ENCODE measurements at regions not wholly inside any gene's neighbourhood (a gene's known extent, or its start where the extent isn't known, plus 50 kb on each side); places are given as distances from the start of the nearest gene placed in this dataset.

DNA sequence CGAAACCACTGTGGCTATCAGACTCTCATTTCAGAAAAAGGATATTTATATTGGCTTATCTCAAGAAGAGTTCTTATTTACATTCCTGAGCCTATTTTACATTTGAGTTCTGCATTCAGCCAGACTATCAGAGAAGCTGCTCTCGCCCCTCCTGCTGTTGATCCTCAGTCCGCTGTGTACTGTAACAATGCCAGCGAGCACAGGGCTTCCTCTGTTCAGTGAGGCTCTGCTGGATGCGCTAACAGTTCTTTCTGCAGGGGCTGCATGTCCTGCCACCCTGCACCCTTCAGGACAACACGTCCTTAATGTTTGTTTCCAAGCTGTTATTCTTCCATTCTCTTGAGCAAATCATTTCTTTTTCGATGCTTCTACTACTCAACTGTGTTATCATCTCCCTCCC, 463.7 kb upstream of the SGCG start:
- DNase-seq (ENCODE audit: low spot score) (no peak), FAIRE-seq (no peak)

GRCh38 chr13:22726726-22727125, 454.1 kb upstream of the SGCG start:
- FAIRE-seq (no peak), DNase-seq (ENCODE audit: low spot score) (no peak)

GRCh38 chr13:22735011-22735995, 445.5 kb upstream of the SGCG start:
- FAIRE-seq (no peak), DNase-seq (ENCODE audit: low spot score) (no peak)

DNA sequence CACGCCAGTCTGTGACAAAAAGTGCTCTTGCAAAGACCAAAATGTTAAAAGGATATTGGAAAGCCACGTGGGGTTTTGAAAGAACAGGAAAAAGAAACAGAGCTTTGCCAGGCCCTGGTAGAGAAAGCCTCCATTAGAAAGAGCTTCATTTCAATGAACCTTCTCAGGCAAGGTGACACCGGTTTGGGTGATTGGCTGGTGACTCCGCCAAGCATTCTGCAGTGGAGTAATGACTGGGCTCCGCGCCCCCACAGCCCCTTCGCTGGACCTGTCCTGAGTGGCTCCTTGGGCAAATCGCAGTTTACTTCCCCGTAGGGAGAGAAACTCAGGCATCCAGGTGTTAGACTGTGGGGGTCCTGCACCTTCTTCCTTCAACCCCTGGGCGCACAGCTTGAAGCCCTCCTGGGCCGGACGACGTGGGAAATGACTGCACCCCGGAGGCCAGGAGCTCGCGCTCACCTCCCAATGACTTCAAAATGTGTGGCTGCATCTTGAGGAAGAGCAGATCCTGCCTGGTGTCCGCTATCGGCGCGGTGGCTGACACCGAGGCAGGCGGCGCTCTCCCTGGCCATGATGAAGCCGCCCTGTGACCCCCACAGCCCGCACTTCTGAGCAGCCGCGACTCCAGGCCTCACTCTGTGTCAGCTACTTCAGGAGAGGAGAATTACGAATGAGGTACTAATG, 444.6 kb upstream of the SGCG start:
- FAIRE-seq (no peak), DNase-seq (ENCODE audit: low spot score) (no peak)

DNA sequence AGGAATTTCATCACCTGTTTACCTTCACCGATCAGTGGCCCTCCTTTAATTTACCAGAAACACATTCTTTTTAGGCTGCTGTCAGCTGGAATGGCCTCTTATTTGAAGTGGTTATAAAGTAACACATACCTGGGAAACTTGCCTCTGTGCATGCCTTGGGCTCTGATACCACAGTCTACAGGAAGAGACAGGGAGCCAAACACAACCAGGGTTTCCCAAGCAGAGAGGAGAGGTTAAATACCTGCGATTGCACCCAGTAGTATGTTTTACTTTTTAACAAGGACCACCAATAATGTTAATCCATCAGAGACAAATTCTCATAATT, 444.0 kb upstream of the SGCG start:
- no peak for FAIRE-seq
- no peak for DNase-seq (ENCODE audit: low spot score)

DNA sequence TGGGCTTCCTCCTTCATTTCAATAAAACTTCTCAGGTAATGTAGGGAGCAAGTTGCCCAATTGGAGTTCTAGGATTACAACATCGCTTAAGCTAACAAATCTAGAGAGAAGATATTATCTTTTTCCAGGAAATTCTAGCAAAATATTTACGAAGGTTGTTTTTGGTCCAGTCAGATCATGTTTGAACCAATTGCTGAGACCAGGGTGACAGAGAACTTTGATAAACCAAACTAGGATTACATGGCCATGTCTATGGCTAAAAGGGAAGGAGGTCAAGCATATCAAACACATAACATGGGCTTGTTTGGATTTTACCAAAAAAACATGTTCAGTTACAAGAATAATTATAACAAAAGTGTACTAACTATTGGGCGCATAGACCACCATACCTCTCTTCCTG, 442.4 kb upstream of the SGCG start:
- FAIRE-seq (no peak), DNase-seq (ENCODE audit: low spot score) (no peak)

DNA sequence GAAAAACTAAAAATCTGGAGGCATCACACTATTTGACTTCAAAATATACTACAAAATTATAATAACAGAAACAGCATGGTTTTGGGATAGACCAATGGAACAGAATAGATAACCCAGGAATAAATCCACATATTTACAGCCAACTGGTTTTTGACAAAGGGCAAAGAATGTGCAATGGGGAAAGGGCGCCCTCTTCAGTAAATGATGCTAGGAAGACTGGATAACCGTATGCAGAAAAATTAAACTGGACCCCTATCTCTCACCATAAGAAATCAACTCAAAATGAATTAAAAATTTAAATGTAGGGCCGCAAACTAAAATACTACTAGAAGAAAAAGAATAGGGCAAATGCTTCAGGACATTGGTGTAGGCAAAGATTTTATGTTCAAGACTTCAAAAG, 440.5 kb upstream of the SGCG start:
- DNase-seq (ENCODE audit: low spot score) (no peak), FAIRE-seq (no peak)

DNA sequence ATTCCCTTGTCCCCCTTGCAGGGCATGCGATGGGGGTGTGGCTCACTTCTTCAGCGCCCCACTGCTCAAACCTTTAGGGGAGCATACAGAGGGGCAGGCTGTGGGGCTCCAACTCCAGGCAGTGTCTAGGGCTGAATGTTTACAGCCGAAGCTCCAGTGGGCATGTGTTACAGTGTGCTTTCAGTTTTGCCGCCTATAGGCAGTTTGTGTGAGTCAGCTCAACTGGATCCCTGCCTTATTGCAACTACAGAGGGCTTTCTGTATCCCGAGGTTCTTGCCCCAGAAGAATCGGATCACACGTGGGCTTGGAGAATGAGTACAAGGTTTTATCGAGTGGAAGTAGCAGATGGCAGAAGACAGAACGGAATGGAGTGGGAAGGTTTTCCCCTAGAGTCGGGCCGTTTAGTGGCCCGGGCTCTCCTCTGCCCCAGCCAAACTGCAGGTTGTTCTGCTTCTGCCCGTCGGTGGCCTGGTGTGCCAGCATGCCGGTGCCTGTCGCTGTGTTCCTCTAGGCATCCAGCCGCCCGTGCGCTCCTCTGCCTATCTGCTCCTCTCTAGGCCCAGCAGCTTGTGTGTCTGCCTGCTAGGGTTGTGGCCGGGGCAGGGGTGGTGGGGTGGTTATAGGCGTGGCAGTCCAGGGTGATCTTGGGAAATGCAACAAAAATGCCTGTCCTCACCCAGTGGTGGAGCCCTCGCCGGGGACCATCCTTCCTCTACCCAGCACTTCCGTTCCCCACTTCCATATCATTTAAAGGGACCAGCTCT, 435.9 kb upstream of the SGCG start:
- DNase-seq (ENCODE audit: low spot score) (no peak), FAIRE-seq (no peak)

- no peak for DNase-seq (ENCODE audit: low spot score)
- FAIRE-seq = no peak
Measured at GRCh38 chr13:22748866-22749577, 431.8 kb upstream of the SGCG start.

- no peak for DNase-seq (ENCODE audit: low spot score)
- no peak for FAIRE-seq
Measured at GRCh38 chr13:22749626-22750025, 431.2 kb upstream of the SGCG start.

- FAIRE-seq (no peak), DNase-seq (ENCODE audit: low spot score) (no peak)
Measured at GRCh38 chr13:22757530-22758120, 423.2 kb upstream of the SGCG start.

DNA sequence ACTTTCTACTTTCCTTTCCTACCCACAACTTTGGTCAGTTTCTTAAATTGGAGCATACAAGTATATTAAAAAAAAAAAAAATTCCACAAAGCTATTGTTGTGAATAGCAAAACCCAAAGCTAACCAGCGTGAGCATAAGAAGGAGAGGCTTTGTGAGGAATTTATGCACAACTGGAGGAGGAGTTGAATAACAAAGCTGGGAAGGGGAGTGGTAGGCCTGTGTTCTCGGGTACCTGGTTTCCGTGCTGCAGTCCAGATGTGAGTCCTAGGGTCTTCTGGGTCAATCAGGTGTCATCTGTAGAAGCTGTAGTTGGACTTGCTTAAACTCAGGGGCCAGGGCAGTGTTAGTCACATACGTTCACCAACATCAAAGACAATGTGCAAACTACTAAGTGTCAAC, 422.5 kb upstream of the SGCG start:
- DNase-seq (ENCODE audit: low spot score) (no peak), FAIRE-seq (no peak)

DNA sequence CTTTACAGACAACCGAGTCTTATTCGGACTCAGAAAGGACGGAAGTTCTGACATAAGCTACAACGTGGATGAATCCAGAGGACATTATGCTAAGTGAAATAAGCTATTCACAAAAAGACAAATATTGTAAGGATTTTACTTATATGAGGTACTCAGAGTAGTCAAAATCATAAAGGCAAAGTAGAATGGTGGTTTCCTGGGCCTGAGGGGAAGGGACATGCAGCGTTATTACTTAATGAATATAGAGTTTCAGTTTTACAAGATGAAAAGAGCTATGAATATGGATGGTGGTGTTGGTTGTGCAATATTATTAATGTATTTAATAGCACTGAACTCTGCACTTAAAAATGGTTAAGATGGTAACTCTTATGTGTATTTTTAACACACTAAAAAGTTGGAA, 419.1 kb upstream of the SGCG start:
- FAIRE-seq = no peak
- no peak for DNase-seq (ENCODE audit: low spot score)

DNA sequence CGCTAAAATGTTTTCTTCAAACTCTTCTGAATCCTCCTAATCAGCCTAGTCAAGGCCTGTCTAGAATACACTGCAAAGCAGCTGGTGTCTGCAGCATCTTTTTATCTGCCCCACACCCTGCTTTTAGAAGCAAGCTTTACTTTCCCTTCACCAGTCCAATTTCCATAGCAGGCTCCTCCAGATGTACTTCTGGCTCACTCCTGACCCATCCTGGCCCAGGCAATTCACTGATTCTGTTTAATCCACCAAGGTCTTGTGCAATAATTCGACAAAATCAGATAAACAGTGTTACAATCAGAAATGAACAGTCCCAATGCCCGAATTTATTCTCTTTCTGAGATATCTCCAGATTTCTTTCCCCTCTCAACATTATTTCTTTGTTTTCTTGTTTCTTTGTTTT, 415.2 kb upstream of the SGCG start:
- no peak for FAIRE-seq
- DNase-seq (ENCODE audit: low spot score) = no peak

DNA sequence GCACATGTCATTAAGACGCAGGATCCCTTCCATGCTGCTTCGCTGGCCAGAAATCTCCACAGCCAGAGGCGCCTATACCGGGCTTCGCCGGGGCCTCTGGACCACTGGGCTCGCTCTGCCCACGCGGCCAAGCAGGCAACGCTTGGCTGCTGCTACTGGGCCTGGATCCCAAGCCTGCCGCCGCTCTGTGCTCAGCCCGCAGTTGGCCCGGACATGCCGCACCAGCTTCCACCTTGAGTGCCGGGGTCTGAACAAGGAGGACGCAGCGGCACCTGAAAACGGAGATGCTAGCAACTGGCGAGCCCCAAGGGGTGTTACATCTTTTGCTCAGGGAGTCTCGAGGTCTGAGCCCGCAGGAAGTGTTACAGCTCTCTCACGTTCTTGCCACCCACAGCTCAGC, 409.9 kb upstream of the SGCG start:
- no peak for FAIRE-seq
- DNase-seq (ENCODE audit: low spot score) = no peak

DNA sequence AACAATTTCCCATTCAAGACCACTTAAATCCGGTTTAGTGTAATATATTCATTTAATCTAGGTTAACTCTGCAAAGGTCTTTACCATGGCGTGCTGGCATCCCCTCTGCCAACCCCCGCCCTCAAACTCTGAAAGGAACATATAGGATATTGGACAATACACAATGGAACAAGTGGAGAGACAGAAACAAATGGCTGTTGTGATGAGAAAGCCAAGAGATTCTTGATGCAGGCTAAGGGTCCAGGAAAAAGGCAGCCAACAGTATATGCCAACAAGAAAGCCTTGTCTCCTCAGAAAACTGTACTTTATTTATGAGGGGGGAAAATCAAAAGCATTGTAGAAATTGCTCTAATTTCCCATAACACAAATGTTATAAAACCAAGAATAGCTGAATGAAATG, 407.3 kb upstream of the SGCG start:
- FAIRE-seq = no peak

GRCh38 chr13:22776394-22777186, 404.2 kb upstream of the SGCG start:
- DNase-seq (ENCODE audit: low spot score) = no peak
- FAIRE-seq = no peak

More for the DNA sequence above, 407.3 kb upstream of the SGCG start:
- no peak for DNase-seq (ENCODE audit: low spot score)

DNA sequence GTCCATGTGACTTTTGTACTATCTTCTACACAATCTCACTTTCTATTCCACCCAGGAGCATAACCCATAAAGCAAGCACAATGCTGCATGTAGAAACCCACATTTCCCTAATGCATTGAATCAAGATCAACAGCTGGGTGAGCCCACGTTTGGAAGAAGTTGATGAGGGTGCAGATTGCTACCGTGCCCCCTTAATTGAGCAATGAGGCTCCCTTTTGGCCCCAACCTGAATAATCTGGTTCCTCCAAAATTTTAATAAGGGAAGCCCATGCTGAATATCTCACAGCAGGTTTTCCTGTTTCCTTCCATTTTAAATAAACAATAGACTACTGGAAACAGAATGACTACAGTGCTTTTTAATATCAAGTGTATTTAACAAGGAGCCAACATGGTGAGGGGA, 403.6 kb upstream of the SGCG start:
- no peak for FAIRE-seq

GRCh38 chr13:22789027-22789593, 391.7 kb upstream of the SGCG start:
- FAIRE-seq = no peak

More for the DNA sequence above, 403.6 kb upstream of the SGCG start:
- no peak for DNase-seq (ENCODE audit: low spot score)

DNA sequence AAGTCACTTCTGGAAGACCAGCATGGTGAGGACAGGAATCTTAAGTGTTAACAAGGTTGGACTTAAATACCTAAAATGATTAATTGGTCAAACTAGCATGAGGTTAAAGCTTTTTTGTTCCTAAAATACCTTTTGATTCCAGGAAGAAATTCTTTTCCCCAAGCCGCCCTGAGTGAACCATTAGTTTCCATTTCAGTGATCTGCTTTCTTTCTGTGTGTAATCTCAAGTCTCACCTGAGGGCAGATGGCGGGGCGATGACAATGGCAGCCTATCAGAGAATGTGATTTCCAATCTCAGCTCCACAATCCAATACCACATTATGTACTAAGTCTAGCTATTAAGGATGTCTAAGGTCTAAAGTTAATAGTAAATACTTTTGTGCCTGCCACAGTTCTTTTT, 390.9 kb upstream of the SGCG start:
- FAIRE-seq (no peak), DNase-seq (ENCODE audit: low spot score) (no peak)

More at GRCh38 chr13:22789027-22789593, 391.7 kb upstream of the SGCG start:
- no peak for DNase-seq (ENCODE audit: low spot score)
